Peyer's patch (tissue), 4 donors: ENCODE measurements at regions not wholly inside any gene's neighbourhood (a gene's known extent, or its start where the extent isn't known, plus 50 kb on each side); places are given as distances from the start of the nearest gene placed in this dataset.

ENCODE experiments used
- DNase-seq, 3 donors: peaks; one replicate each; pipeline ENCODE4 v3.0.0-alpha.2; 2017 to 2019
- H3K27ac ChIP-seq, 4 donors: fragments of 200-600 bp; sonication (generic); one replicate each; pipeline ENCODE4 v1.5.1; 2016 to 2019
- H3K27me3 ChIP-seq, 2 donors: fragments of 200-600 bp; sonication (generic); one replicate each; pipeline ENCODE4 v1.5.1; 2019
- H3K36me3 ChIP-seq, 3 donors: fragments of 200-600 bp; sonication (generic); one replicate each; pipeline ENCODE4 v1.5.1; 2016 to 2019
- H3K4me1 ChIP-seq, 4 donors: fragments of 200-600 bp; sonication (generic); one replicate each; pipeline ENCODE4 v1.5.1; 2016 to 2019
- H3K4me3 ChIP-seq, 4 donors: fragments of 200-600 bp; sonication (generic); 1 replicate in 3 of 4; 2 replicates in 1 of 4; pipeline ENCODE4 v1.5.1; 2016 to 2019; ENCODE audit warnings: mild to moderate bottlenecking in 1 of 4
- H3K9me3 ChIP-seq, 4 donors: fragments of 200-600 bp; sonication (generic); one replicate each; pipeline ENCODE4 v1.5.1; 2016 to 2019; ENCODE audit warnings: mild to moderate bottlenecking in 1 of 4
- POLR2A ChIP-seq, 2 donors: fragments of 450-650 bp; IDR thresholded peaks; one replicate each; pipeline ENCODE4 v1.5.1; 2017; ENCODE audit warnings: antibody characterized with exemption in 2 of 2, mild to moderate bottlenecking in 2 of 2, moderate library complexity in 2 of 2
- TF ChIP-seq, protein P1 (sequence below), 6 experiments: fragments of 450-650 bp in 4 of 6; fragments of 200-600 bp in 2 of 6; sonication (generic) in 1 of 6; IDR thresholded peaks; one replicate each; pipeline ENCODE4 v1.5.1; 2017 to 2019; ENCODE audit warnings: antibody characterized with exemption in 6 of 6, mild to moderate bottlenecking in 3 of 6, moderate library complexity in 1 of 6

GRCh38 chr18:8959551-8960135 is 142.9 kb upstream of the NDUFV2 start:
- Histone ChIP-seq H3K4me1 (peaks cover 0 to 11% (median 0%) of the 10 kb centered on the region in 4 donors), H3K27me3 (no peaks in the 10 kb centered on the region), H3K9me3 (no peaks in the 10 kb centered on the region), H3K27ac (no peak overlapping the region), H3K4me3 (no peak overlapping the region), H3K36me3 (no peaks in the 10 kb centered on the region)
- TF ChIP-seq POLR2A (IDR thresholded peaks at IDR 0.05): no peak
- TF ChIP-seq, protein P1, sequence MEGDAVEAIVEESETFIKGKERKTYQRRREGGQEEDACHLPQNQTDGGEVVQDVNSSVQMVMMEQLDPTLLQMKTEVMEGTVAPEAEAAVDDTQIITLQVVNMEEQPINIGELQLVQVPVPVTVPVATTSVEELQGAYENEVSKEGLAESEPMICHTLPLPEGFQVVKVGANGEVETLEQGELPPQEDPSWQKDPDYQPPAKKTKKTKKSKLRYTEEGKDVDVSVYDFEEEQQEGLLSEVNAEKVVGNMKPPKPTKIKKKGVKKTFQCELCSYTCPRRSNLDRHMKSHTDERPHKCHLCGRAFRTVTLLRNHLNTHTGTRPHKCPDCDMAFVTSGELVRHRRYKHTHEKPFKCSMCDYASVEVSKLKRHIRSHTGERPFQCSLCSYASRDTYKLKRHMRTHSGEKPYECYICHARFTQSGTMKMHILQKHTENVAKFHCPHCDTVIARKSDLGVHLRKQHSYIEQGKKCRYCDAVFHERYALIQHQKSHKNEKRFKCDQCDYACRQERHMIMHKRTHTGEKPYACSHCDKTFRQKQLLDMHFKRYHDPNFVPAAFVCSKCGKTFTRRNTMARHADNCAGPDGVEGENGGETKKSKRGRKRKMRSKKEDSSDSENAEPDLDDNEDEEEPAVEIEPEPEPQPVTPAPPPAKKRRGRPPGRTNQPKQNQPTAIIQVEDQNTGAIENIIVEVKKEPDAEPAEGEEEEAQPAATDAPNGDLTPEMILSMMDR (IDR thresholded peaks at IDR 0.05): no peak
- DNase-seq: no peak

- Histone ChIP-seq H3K4me1 (peaks cover 0 to 11% (median 0%) of the 10 kb centered on the region in 4 donors), H3K27ac (no peak overlapping the region), H3K27me3 (no peaks in the 10 kb centered on the region), H3K36me3 (no peaks in the 10 kb centered on the region), H3K4me3 (no peak overlapping the region), H3K9me3 (no peaks in the 10 kb centered on the region)
- DNase-seq: no peak
- TF ChIP-seq, protein P1 (IDR thresholded peaks at IDR 0.05): no peak
- TF ChIP-seq POLR2A (IDR thresholded peaks at IDR 0.05): no peak
Observed at GRCh38 chr18:8960740-8961657, 141.5 kb upstream of the NDUFV2 start.

DNA sequence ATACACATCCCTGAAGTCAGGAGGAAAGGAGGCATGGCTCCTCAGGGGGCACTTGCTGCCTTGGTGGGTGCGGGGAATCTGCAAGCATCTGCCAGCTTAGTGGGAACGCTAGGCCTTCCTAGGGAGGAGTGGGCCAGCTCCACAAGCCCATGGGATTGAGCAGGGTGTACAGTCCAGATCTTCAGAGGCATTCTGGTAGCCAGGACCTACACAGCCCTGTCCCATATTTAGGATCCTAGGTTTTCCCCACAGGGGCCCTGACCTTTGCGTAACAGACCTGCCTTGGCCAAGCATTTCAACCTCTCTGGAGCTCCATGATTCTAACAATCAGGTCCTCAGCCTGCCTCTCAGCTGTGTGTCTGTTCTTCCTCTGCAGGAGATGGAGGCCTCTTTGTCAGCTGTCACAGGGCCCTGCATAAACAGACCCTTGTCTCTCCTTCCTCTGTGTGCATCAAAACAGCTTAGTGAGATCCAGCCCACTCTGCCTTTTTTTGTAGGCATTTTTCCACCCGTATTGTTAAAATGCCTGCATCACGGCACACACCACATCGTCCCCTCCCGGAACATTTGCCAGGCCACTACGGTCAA is 140.2 kb upstream of the NDUFV2 start:
- Histone ChIP-seq H3K27me3 (no peaks in the 10 kb centered on the region), H3K4me1 (peaks cover 0 to 11% (median 0%) of the 10 kb centered on the region in 4 donors), H3K4me3 (no peak overlapping the region), H3K27ac (no peak overlapping the region), H3K9me3 (no peaks in the 10 kb centered on the region), H3K36me3 (no peaks in the 10 kb centered on the region)
- no peak for DNase-seq
- TF ChIP-seq, protein P1 (IDR thresholded peaks at IDR 0.05): no peak
- TF ChIP-seq POLR2A (IDR thresholded peaks at IDR 0.05): no peak

GRCh38 chr18:8962855-8963635 is 139.5 kb upstream of the NDUFV2 start:
- DNase-seq: no peak
- TF ChIP-seq POLR2A (IDR thresholded peaks at IDR 0.05): no peak
- TF ChIP-seq, protein P1 (IDR thresholded peaks at IDR 0.05): no peak
- Histone ChIP-seq H3K36me3 (no peaks in the 10 kb centered on the region), H3K27ac (no peak overlapping the region), H3K9me3 (no peaks in the 10 kb centered on the region), H3K27me3 (no peaks in the 10 kb centered on the region), H3K4me3 (no peak overlapping the region), H3K4me1 (peaks cover 0 to 11% (median 0%) of the 10 kb centered on the region in 4 donors)

DNA sequence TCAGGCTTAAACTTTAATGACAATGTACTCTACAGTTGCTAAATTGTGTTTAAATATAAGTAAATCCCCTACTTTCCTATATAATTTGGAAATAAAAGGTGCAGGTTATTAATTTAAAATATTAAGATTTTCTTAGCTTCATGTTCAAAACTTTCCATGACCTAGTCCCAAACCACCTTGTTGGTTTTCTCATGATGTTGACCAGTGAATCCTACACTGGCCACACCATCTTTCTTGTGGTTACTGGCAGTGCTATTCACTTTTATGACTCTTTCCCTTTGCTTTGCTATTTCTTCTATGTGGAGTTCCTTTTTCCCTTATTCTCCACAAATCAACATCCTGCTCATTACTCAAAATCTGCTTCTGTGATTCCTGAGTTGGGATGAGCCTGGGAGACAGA is 138.6 kb upstream of the NDUFV2 start:
- H3K27me3 ChIP-seq: no peaks in the 10 kb centered on the region
- no peaks in the 10 kb centered on the region for H3K9me3 ChIP-seq
- peaks cover 0 to 11% (median 0%) of the 10 kb centered on the region in 4 donors for H3K4me1 ChIP-seq
- no peak overlapping the region for H3K27ac ChIP-seq
- TF ChIP-seq, protein P1 (IDR thresholded peaks at IDR 0.05): no peak
- no peak for TF ChIP-seq POLR2A (IDR thresholded peaks at IDR 0.05)
- no peaks in the 10 kb centered on the region for H3K36me3 ChIP-seq
- H3K4me3 ChIP-seq: no peak overlapping the region
- DNase-seq: no peak
